HEK293 (cell line): ENCODE measurements at regions not wholly inside any gene's neighbourhood (a gene's known extent, or its start where the extent isn't known, plus 50 kb on each side); places are given as distances from the start of the nearest gene placed in this dataset.

ENCODE experiments used
- ZNF10 ChIP-seq: fragments of 450-650 bp; formaldehyde crosslinking; IDR thresholded peaks from 2 replicates; pipeline ENCODE4 v1.5.1; 2017; ENCODE audit warnings: missing biosample characterization, missing genetic modification characterization
- ZNF184 ChIP-seq: fragments of 450-650 bp; IDR thresholded peaks from 2 replicates; pipeline ENCODE4 v1.5.1; 2018; ENCODE audit warnings: missing biosample characterization, mild to moderate bottlenecking, missing genetic modification characterization
- TF ChIP-seq, protein P1 (sequence below): fragments of 450-650 bp; formaldehyde crosslinking; IDR thresholded peaks from 2 replicates; pipeline ENCODE4 v1.5.1; 2016; ENCODE audit warnings: missing biosample characterization, missing genetic modification characterization

- TF ChIP-seq, protein P1, sequence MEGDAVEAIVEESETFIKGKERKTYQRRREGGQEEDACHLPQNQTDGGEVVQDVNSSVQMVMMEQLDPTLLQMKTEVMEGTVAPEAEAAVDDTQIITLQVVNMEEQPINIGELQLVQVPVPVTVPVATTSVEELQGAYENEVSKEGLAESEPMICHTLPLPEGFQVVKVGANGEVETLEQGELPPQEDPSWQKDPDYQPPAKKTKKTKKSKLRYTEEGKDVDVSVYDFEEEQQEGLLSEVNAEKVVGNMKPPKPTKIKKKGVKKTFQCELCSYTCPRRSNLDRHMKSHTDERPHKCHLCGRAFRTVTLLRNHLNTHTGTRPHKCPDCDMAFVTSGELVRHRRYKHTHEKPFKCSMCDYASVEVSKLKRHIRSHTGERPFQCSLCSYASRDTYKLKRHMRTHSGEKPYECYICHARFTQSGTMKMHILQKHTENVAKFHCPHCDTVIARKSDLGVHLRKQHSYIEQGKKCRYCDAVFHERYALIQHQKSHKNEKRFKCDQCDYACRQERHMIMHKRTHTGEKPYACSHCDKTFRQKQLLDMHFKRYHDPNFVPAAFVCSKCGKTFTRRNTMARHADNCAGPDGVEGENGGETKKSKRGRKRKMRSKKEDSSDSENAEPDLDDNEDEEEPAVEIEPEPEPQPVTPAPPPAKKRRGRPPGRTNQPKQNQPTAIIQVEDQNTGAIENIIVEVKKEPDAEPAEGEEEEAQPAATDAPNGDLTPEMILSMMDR: no peak
- TF ChIP-seq ZNF184 (no peak), ZNF10 (no peak)
These were observed 77.6 kb upstream of the RAP2B start for GRCh38 chr3:153084431-153084830.
